ENCODE measurements at regions not wholly inside any gene's neighbourhood (a gene's known extent, or its start where the extent isn't known, plus 50 kb on each side); places are given as distances from the start of the nearest gene placed in this dataset.

DNA sequence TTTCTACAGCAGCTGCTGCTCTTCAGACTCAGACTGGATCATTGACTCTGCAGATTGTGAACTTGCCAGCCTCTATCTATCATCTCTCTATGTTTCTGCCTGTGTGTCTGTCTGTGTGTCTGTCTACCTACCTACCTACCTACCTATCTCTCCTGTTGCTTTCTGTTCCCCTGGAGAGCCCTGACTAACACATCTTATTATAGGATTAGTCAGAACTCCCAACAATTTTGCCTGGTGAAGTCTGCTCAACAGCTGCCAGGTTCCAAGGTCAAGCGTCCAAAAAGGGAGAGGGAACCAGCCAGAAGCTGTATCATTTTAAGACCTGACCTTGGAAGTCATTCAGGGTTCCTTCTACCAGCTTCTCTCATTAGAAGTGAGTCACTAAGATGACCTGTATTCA is 579.0 kb upstream of the DPP6 start:
- no peaks in the 10 kb centered on the region for H3K4me1 ChIP-seq (ENCODE audit: insufficient read depth, low read length)
- no peaks in the 10 kb centered on the region for H3K79me2 ChIP-seq (ENCODE audit: insufficient read depth, low read length)
- no peak for DNase-seq (ENCODE audit: insufficient read length, low spot score, missing footprints)
- H2AFZ ChIP-seq (ENCODE audit: low read length) = no peak overlapping the region
- no peak overlapping the region for H3K27ac ChIP-seq (ENCODE audit: low read depth, low read length)
- TF ChIP-seq, protein P1, sequence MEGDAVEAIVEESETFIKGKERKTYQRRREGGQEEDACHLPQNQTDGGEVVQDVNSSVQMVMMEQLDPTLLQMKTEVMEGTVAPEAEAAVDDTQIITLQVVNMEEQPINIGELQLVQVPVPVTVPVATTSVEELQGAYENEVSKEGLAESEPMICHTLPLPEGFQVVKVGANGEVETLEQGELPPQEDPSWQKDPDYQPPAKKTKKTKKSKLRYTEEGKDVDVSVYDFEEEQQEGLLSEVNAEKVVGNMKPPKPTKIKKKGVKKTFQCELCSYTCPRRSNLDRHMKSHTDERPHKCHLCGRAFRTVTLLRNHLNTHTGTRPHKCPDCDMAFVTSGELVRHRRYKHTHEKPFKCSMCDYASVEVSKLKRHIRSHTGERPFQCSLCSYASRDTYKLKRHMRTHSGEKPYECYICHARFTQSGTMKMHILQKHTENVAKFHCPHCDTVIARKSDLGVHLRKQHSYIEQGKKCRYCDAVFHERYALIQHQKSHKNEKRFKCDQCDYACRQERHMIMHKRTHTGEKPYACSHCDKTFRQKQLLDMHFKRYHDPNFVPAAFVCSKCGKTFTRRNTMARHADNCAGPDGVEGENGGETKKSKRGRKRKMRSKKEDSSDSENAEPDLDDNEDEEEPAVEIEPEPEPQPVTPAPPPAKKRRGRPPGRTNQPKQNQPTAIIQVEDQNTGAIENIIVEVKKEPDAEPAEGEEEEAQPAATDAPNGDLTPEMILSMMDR (IDR thresholded peaks at IDR 0.05; ENCODE audit: extremely low read depth, low read depth, low read length) = no peak
- no peaks in the 10 kb centered on the region for H4K20me1 ChIP-seq (ENCODE audit: insufficient read depth, low read length)
- H3K4me3 ChIP-seq (ENCODE audit: insufficient read depth, low read length) = no peak overlapping the region
- H3K9me3 ChIP-seq (ENCODE audit: low read depth, low read length) = no peaks in the 10 kb centered on the region
- H3K36me3 ChIP-seq (ENCODE audit: insufficient read depth, low read length) = no peaks in the 10 kb centered on the region
- no peak overlapping the region for H3K4me2 ChIP-seq (ENCODE audit: insufficient read depth, low read length)
- no peaks in the 10 kb centered on the region for H3K27me3 ChIP-seq (ENCODE audit: insufficient read depth, low read length)

DNA sequence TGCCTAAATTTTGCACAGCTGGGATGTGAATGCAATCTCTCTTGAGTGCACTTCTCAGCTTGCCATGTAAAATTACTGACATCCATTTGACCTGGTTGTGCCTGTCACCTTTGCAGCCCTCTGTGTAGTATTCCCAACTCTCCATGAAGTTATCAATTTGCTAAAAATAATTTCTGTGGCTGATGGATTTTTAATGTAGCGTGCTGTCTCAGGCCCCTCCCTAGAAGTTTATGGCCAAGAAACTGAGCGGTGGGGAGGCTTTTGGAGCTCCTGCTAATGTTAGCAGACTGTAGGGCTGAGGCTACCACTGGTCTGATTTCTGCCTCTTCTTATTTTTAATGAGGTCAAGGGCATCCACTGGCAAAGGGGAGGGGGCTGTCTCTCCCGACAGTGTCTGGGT is 577.0 kb upstream of the DPP6 start:
- Histone ChIP-seq H3K4me2 (ENCODE audit: insufficient read depth, low read length) (no peak overlapping the region), H4K20me1 (ENCODE audit: insufficient read depth, low read length) (no peaks in the 10 kb centered on the region), H2AFZ (ENCODE audit: low read length) (no peak overlapping the region), H3K36me3 (ENCODE audit: insufficient read depth, low read length) (no peaks in the 10 kb centered on the region), H3K4me1 (ENCODE audit: insufficient read depth, low read length) (no peaks in the 10 kb centered on the region), H3K27me3 (ENCODE audit: insufficient read depth, low read length) (no peaks in the 10 kb centered on the region), H3K9me3 (ENCODE audit: low read depth, low read length) (peaks cover 5% of the 10 kb centered on the region), H3K4me3 (ENCODE audit: insufficient read depth, low read length) (no peak overlapping the region), H3K79me2 (ENCODE audit: insufficient read depth, low read length) (no peaks in the 10 kb centered on the region), H3K27ac (ENCODE audit: low read depth, low read length) (no peak overlapping the region)
- TF ChIP-seq, protein P1 (IDR thresholded peaks at IDR 0.05; ENCODE audit: extremely low read depth, low read depth, low read length) = no peak
- no peak for DNase-seq (ENCODE audit: insufficient read length, low spot score, missing footprints)

DNA sequence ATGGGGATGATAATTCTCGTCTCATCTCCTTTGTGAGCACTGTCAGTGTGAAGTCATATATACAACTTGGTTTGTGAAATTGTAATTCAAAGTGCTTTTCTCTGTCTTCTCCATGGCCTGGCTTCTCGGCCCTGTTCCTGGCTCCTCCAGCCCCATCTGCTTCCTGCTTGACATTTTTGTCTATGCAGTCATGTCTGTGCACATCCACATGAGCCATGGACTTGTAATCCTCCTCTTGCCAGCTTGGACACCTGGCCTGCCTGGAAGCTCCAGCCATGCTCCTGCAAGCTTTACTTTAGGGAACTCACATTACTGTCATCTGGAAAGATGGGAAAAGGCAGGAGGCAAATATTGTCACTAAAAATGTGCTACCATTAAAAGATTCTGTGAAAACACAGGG is 576.0 kb upstream of the DPP6 start:
- H4K20me1 ChIP-seq (ENCODE audit: insufficient read depth, low read length) = no peaks in the 10 kb centered on the region

DNA sequence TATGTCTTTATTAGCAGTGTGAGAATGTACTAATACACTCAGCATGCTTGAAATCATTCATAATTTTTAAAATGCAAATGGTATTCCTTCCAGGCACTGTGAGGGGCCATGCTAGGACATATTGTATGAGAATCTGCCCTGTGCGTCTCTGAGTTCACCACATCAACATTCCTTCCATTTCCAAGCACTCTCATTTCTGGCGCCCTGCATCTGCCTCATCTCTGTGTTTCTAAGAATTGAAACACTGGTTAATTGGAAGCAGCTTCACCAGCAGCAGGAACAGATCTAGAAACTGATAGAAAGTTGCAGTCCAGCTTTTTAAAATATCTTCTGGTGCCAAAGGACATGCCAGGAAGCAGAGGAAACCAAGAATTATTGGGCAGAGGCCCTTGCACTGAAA is 555.9 kb upstream of the DPP6 start:
- no peak overlapping the region for H3K4me3 ChIP-seq (ENCODE audit: insufficient read depth, low read length)
- TF ChIP-seq, protein P1 (IDR thresholded peaks at IDR 0.05; ENCODE audit: extremely low read depth, low read depth, low read length) = no peak
- peaks cover 2% of the 10 kb centered on the region for H3K9me3 ChIP-seq (ENCODE audit: low read depth, low read length)

More for the DNA sequence above, 576.0 kb upstream of the DPP6 start:
- TF ChIP-seq, protein P1 (IDR thresholded peaks at IDR 0.05; ENCODE audit: extremely low read depth, low read depth, low read length) = no peak
- no peak overlapping the region for H3K4me3 ChIP-seq (ENCODE audit: insufficient read depth, low read length)
- no peaks in the 10 kb centered on the region for H3K36me3 ChIP-seq (ENCODE audit: insufficient read depth, low read length)
- H3K4me2 ChIP-seq (ENCODE audit: insufficient read depth, low read length) = no peak overlapping the region
- H3K79me2 ChIP-seq (ENCODE audit: insufficient read depth, low read length) = no peaks in the 10 kb centered on the region
- H3K4me1 ChIP-seq (ENCODE audit: insufficient read depth, low read length) = no peaks in the 10 kb centered on the region
- H3K27me3 ChIP-seq (ENCODE audit: insufficient read depth, low read length) = no peaks in the 10 kb centered on the region
- peaks cover 5% of the 10 kb centered on the region for H3K9me3 ChIP-seq (ENCODE audit: low read depth, low read length)
- H3K27ac ChIP-seq (ENCODE audit: low read depth, low read length) = no peak overlapping the region
- no peak overlapping the region for H2AFZ ChIP-seq (ENCODE audit: low read length)
- no peak for DNase-seq (ENCODE audit: insufficient read length, low spot score, missing footprints)

More for the DNA sequence above, 555.9 kb upstream of the DPP6 start:
- no peak for DNase-seq (ENCODE audit: insufficient read length, low spot score, missing footprints)
- Histone ChIP-seq H3K4me2 (ENCODE audit: insufficient read depth, low read length) (no peak overlapping the region), H3K4me1 (ENCODE audit: insufficient read depth, low read length) (no peaks in the 10 kb centered on the region), H3K27me3 (ENCODE audit: insufficient read depth, low read length) (no peaks in the 10 kb centered on the region), H4K20me1 (ENCODE audit: insufficient read depth, low read length) (no peaks in the 10 kb centered on the region), H3K36me3 (ENCODE audit: insufficient read depth, low read length) (no peaks in the 10 kb centered on the region), H3K79me2 (ENCODE audit: insufficient read depth, low read length) (no peaks in the 10 kb centered on the region), H2AFZ (ENCODE audit: low read length) (no peak overlapping the region), H3K27ac (ENCODE audit: low read depth, low read length) (no peak overlapping the region)

All from osteoblast (primary cell).